ENCODE measurements at regions not wholly inside any gene's neighbourhood (a gene's known extent, or its start where the extent isn't known, plus 50 kb on each side); places are given as distances from the start of the nearest gene placed in this dataset.

GRCh38 chr2:175536059-175536458 is 354.5 kb upstream of the ATP5MC3 start:
- TF ChIP-seq GATA1 (IDR thresholded peaks at IDR 0.05; ENCODE audit: low read depth, low read length) (no peak), POLR2A (IDR thresholded peaks at IDR 0.05; ENCODE audit: low read length) (no peak)
- DNase-seq: no peak

- no peak for DNase-seq
- TF ChIP-seq POLR2A (IDR thresholded peaks at IDR 0.05; ENCODE audit: low read length) (no peak), GATA1 (IDR thresholded peaks at IDR 0.05; ENCODE audit: low read depth, low read length) (no peak)
Observed at GRCh38 chr2:175535631-175536030, 354.1 kb upstream of the ATP5MC3 start.

DNA sequence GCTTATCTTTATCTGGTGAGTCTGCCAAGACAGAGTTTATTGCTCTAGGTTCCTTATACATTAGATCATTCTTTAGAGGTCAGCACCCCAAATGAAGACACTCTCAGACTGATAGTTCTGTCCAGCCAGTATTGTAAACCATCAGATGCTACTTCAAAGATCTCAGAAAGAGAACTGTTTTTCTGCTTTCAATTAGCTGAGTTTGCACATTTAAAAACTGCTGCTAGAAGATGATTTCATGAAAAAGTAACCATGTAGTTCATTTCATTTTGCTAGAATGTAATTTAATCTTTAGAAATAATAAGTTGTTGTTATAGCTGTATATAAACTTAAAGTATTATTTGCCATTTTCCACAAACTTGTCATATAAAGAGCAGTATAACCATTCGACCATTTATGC is 344.5 kb upstream of the ATP5MC3 start:
- TF ChIP-seq GATA1 (IDR thresholded peaks at IDR 0.05; ENCODE audit: low read depth, low read length): no peak
- TF ChIP-seq POLR2A (IDR thresholded peaks at IDR 0.05; ENCODE audit: low read length): no peak
- DNase-seq: no peak

DNA sequence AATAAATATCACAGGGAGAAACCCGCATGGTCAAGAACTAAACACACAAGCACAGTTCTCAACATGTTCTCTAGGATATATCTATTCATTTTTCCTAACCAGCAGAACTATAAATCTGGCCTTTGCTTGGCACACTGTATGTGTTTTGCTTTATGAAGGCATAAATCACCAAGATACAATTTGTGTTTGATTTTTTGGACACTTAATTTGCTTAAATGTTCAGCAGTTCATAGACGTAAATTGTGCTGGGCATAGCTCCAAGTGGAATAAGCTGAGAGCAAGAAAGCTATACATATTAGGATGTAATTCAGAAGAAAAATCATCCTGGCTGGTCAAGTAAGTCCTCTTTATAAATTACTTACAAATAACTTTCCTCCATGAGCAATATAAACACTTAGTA is 341.5 kb upstream of the ATP5MC3 start:
- DNase-seq: no peak
- no peak for TF ChIP-seq POLR2A (IDR thresholded peaks at IDR 0.05; ENCODE audit: low read length)
- TF ChIP-seq GATA1 (IDR thresholded peaks at IDR 0.05; ENCODE audit: low read depth, low read length): no peak

DNA sequence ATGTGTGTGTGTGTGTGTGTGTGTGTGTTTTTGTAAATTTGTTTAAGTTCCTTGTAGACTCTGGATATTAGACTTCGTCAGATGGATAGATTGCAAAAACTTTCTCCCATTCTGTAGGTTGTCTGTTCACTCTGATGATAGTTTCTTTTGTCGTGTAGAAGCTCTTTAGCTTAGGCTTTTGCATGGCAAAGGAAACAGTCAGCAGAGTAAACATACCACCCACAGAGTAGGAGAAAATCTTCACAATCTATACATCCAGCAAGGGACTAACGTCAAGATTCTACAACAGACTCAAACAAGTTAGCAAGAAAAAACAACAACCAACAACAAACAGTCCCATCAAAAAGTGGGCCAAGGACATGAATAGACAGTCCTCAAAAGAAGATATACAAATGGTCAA is 336.7 kb upstream of the ATP5MC3 start:
- DNase-seq: no peak
- TF ChIP-seq GATA1 (IDR thresholded peaks at IDR 0.05; ENCODE audit: low read depth, low read length) (no peak), POLR2A (IDR thresholded peaks at IDR 0.05; ENCODE audit: low read length) (no peak)

GRCh38 chr2:175516555-175516954 is 335.0 kb upstream of the ATP5MC3 start:
- TF ChIP-seq GATA1 (IDR thresholded peaks at IDR 0.05; ENCODE audit: low read depth, low read length): no peak
- TF ChIP-seq POLR2A (IDR thresholded peaks at IDR 0.05; ENCODE audit: low read length): no peak
- DNase-seq: no peak

DNA sequence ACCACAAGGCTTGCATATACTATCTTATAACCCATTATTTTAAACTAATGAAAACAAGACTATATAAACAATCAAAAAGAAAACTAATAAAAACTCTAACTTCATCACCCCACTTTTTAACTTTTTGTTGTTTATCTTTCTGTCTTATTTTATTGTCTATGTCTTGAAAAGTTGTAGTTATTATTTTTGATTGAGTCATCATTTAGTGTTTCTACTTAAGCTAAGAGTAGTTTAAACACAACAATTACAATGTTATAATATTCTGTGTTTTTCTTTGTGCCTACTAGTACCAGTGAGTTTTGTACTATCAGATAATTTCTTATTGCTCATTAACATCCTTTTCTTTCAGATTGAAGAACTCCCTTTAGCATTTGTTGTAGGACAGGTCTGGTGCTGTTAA is 318.7 kb upstream of the ATP5MC3 start:
- no peak for DNase-seq
- no peak for TF ChIP-seq POLR2A (IDR thresholded peaks at IDR 0.05; ENCODE audit: low read length)

DNA sequence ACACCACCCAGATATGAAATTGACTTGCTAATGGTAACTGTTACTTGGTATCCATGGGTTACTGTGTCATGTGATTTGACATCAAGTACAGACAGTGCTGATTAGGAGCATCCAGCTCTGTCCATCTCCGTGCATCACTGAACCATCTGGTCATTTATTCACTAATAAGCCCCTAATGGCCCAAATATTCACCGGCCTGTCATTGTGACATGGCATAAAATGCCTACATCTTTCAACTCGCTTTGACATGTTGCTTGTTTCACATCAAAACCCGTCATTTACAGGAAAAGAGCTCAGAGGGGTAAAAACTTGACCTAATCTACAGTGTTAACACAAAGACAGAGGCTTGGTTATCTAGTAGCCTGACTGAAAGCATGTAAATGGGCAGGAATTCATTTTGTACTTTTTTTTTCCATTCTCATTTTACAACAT is 308.9 kb upstream of the ATP5MC3 start:
- no peak for TF ChIP-seq POLR2A (IDR thresholded peaks at IDR 0.05; ENCODE audit: low read length)
- no peak for TF ChIP-seq GATA1 (IDR thresholded peaks at IDR 0.05; ENCODE audit: low read depth, low read length)
- DNase-seq: no peak

- TF ChIP-seq GATA1 (IDR thresholded peaks at IDR 0.05; ENCODE audit: low read depth, low read length) (no peak), POLR2A (IDR thresholded peaks at IDR 0.05; ENCODE audit: low read length) (no peak)
- no peak for DNase-seq
Observed at GRCh38 chr2:175478096-175478768, 296.7 kb upstream of the ATP5MC3 start.

- no peak for DNase-seq
- TF ChIP-seq GATA1 (IDR thresholded peaks at IDR 0.05; ENCODE audit: low read depth, low read length): no peak
- TF ChIP-seq POLR2A (IDR thresholded peaks at IDR 0.05; ENCODE audit: low read length): no peak
Observed at GRCh38 chr2:175476948-175477347, 295.4 kb upstream of the ATP5MC3 start.

DNA sequence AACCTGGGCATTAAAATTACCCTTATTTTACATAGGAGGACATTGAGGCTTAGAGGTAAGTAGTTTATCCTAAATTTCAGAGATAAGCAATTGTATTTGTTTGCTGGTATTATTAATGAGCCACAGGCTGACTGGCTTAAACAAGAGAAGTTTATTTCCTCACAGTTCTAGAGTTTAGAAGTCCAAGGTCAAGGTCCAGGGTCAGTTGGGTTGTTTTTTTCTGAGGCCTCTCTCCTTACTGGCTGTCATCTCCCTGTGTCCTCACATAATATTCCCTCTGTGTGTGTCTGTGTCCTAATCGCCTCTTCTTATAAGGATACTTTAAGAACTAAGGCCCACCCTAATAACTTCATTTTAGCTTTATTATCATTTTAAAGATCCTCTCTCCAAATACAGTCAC is 294.9 kb upstream of the ATP5MC3 start:
- DNase-seq: no peak
- no peak for TF ChIP-seq GATA1 (IDR thresholded peaks at IDR 0.05; ENCODE audit: low read depth, low read length)
- no peak for TF ChIP-seq POLR2A (IDR thresholded peaks at IDR 0.05; ENCODE audit: low read length)

GRCh38 chr2:175475130-175475529 is 293.6 kb upstream of the ATP5MC3 start:
- DNase-seq: no peak
- TF ChIP-seq GATA1 (IDR thresholded peaks at IDR 0.05; ENCODE audit: low read depth, low read length) (no peak), POLR2A (IDR thresholded peaks at IDR 0.05; ENCODE audit: low read length) (no peak)

DNA sequence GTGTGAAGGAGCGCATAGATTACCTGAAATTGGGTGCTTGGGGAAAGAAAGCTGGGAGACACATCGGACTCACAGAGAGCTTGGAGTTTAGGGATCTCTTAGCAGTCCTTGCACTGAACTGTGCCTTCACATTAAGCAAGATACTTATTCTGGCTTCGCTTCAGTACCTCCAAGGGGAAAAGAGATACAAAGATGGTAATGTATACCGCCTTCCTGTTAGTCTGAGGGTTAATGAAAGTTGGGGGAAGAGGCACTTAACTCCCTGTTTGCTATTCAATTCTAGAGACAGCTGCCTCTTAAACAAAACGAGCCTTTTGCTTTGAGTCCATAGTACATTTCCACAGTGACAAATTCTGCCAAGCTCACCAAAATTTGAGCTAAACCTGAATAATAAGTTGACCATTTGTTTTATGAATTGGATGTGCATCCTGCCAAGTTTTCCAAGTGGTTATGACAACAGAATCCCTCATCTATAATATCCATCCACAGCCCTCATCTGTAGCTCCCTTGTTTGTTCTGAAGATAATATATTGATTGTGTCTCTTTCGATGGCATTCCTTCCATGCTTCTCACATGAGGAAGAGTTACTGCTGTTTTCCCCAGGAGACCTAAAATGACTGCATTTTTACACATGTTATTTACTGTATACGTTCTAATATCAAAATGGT is 287.1 kb upstream of the ATP5MC3 start:
- no peak for TF ChIP-seq GATA1 (IDR thresholded peaks at IDR 0.05; ENCODE audit: low read depth, low read length)
- no peak for DNase-seq

DNA sequence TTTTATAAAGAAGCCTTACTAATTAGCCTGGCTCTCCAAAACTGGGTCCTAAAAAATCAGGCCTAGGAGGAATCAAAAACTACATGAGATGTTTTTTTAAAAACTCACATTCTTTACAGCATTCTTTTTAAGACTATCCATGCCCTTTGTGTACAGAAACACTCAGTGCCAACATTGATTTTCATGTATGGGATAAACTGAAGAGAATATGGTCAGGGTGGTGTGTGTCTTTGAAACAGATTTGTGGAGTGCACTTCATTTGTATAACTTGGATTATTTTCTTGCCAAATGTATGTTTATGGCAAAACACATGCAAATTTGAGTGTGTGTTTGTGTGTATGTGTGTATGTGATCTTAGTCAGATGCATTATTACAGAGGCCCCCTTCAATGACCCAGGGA is 283.6 kb upstream of the ATP5MC3 start:
- no peak for DNase-seq
- no peak for TF ChIP-seq GATA1 (IDR thresholded peaks at IDR 0.05; ENCODE audit: low read depth, low read length)
- no peak for TF ChIP-seq POLR2A (IDR thresholded peaks at IDR 0.05; ENCODE audit: low read length)

DNA sequence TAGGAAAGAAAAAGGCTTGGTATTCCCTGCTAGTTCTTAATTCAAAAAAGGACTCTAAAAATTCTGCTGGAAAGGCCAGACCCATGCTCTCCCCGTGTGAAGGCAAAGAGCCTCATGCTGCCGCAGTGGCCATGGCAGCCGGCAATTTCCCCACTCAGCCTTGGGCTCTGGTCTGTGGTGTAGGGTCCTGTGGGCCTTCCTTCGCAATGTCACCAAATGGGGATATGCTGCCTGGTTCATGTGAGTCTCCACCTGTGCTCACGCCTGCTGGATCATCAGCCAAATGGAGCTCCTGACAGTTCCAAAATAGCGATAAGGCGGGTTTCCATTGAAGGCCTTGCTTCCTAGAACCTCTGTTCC is 282.8 kb upstream of the ATP5MC3 start:
- DNase-seq: no peak
- TF ChIP-seq GATA1 (IDR thresholded peaks at IDR 0.05; ENCODE audit: low read depth, low read length) (no peak), POLR2A (IDR thresholded peaks at IDR 0.05; ENCODE audit: low read length) (no peak)
